CD14-positive monocyte (primary cell): ENCODE measurements at regions not wholly inside any gene's neighbourhood (a gene's known extent, or its start where the extent isn't known, plus 50 kb on each side); places are given as distances from the start of the nearest gene placed in this dataset.
"Not testable (repeated sequence)": the region's sequence is repeated elsewhere in the genome, so short reads cannot be mapped to it uniquely, and the experiment has no call there.

Experiments used
- DNase-seq, 3 donors: peaks; one replicate each; pipeline ENCODE4 v3.0.0-alpha.2; 2011 to 2022
- H2AFZ ChIP-seq: 2 replicates; pipeline ENCODE4 v1.6.0; 2012; ENCODE audit warnings: mild to moderate bottlenecking, low read depth, low read length, inconsistent platforms; ENCODE audit not compliant: insufficient read depth, poor library complexity, severe bottlenecking
- H3K27ac ChIP-seq, 2 donors: 1 replicate in 1 of 2; 2 replicates in 1 of 2; pipeline ENCODE4 v1.5.1; 2012 to 2013; ENCODE audit warnings: low read length in 2 of 2, control low read depth in 1 of 2, inconsistent platforms in 1 of 2, low read depth in 1 of 2, mild to moderate bottlenecking in 1 of 2
- H3K27me3 ChIP-seq, 2 donors: one replicate each; pipeline versions ENCODE4 v1.6.0 to v1.6.1; 2011 to 2013; ENCODE audit warnings: low read length in 2 of 2; ENCODE audit not compliant: control insufficient read depth in 2 of 2, insufficient read depth in 2 of 2
- H3K36me3 ChIP-seq, 2 donors: replicated peaks in 1 of 2; 1 replicate in 1 of 2; 2 replicates in 1 of 2; pipeline versions ENCODE4 v1.5.1 to v1.6.1; 2012 to 2013; ENCODE audit warnings: low read length in 2 of 2, control low read depth in 1 of 2, inconsistent platforms in 1 of 2, mild to moderate bottlenecking in 1 of 2; ENCODE audit not compliant: insufficient read depth in 2 of 2, control insufficient read depth in 1 of 2
- H3K4me1 ChIP-seq, 2 donors: 1 replicate in 1 of 2; 2 replicates in 1 of 2; pipeline versions ENCODE4 v1.5.1 to v1.6.1; 2012 to 2013; ENCODE audit warnings: low read length in 2 of 2, control low read depth in 1 of 2, inconsistent platforms in 1 of 2, mild to moderate bottlenecking in 1 of 2, moderate library complexity in 1 of 2; ENCODE audit not compliant: insufficient read depth in 2 of 2, control insufficient read depth in 1 of 2
- H3K4me2 ChIP-seq: replicated peaks from 2 replicates; pipeline ENCODE3; 2012; ENCODE audit warnings: low read length, moderate library complexity, mild to moderate bottlenecking; ENCODE audit not compliant: poor library complexity, severe bottlenecking; ENCODE audit errors: extremely low read depth
- H3K4me3 ChIP-seq, 3 experiments: fragments of 200-600 bp in 1 of 3; sonication (generic) in 1 of 3; replicated peaks in 1 of 3; 1 replicate in 2 of 3; 2 replicates in 1 of 3; pipeline ENCODE4 v1.5.1; 2011 to 2013; ENCODE audit warnings: low read length in 3 of 3, mild to moderate bottlenecking in 3 of 3, control low read depth in 2 of 3, low read depth in 2 of 3, inconsistent platforms in 1 of 3, moderate library complexity in 1 of 3
- H3K79me2 ChIP-seq: 2 replicates; pipeline ENCODE4 v1.6.0; 2012; ENCODE audit warnings: mild to moderate bottlenecking, control low read depth, inconsistent platforms, low read length, moderate library complexity; ENCODE audit not compliant: insufficient read depth
- H3K9ac ChIP-seq: 2 replicates; pipeline ENCODE4 v1.6.0; 2017; ENCODE audit warnings: low read length, mild to moderate bottlenecking; ENCODE audit not compliant: insufficient read depth, poor library complexity, severe bottlenecking
- H3K9me3 ChIP-seq, 2 donors: replicated peaks in 1 of 2; 1 replicate in 1 of 2; 2 replicates in 1 of 2; pipeline versions ENCODE4 v1.5.1 to v1.6.1; 2012 to 2013; ENCODE audit warnings: low read length in 2 of 2, control low read depth in 1 of 2; ENCODE audit not compliant: control insufficient read depth in 1 of 2, insufficient read depth in 1 of 2
- H4K20me1 ChIP-seq: 2 replicates; pipeline ENCODE4 v1.6.0; 2012; ENCODE audit warnings: mild to moderate bottlenecking, low read length, control low read depth, moderate library complexity; ENCODE audit not compliant: insufficient read depth
- H3K27ac Mint-ChIP-seq, 7 donors: one replicate each; pipeline ENCODE4 v1.8.0; 2020; ENCODE audit warnings: mild to moderate bottlenecking in 7 of 7, mixed read lengths in 7 of 7, moderate library complexity in 6 of 7, inconsistent platforms in 2 of 7
- H3K27me3 Mint-ChIP-seq, 3 donors: one replicate each; pipeline ENCODE4 v1.8.0; 2021 to 2022; ENCODE audit warnings: low read depth in 3 of 3, mild to moderate bottlenecking in 3 of 3, mixed read lengths in 3 of 3, moderate library complexity in 3 of 3, inconsistent platforms in 1 of 3
- H3K36me3 Mint-ChIP-seq, 2 donors: one replicate each; pipeline ENCODE4 v1.8.0; 2020; ENCODE audit warnings: mixed read lengths in 2 of 2, inconsistent platforms in 1 of 2, mild to moderate bottlenecking in 1 of 2
- H3K4me1 Mint-ChIP-seq: one replicate; pipeline ENCODE4 v1.8.0; 2020; ENCODE audit warnings: mild to moderate bottlenecking, mixed read lengths
- H3K4me3 Mint-ChIP-seq, 2 donors: one replicate each; pipeline ENCODE4 v1.8.0; 2020; ENCODE audit warnings: mild to moderate bottlenecking in 2 of 2, mixed read lengths in 2 of 2, moderate library complexity in 1 of 2
- H3K9me3 Mint-ChIP-seq, 7 donors: one replicate each; pipeline ENCODE4 v1.8.0; 2020 to 2022; ENCODE audit warnings: mixed read lengths in 7 of 7, mild to moderate bottlenecking in 6 of 7, moderate library complexity in 6 of 7, inconsistent platforms in 2 of 7
- WGBS: methylation state at CpG from one replicate; pipeline ENCODE4 v1.1.5; 2013; ENCODE audit warnings: missing lambda C conversion rate; ENCODE audit not compliant: insufficient coverage; 5-methylcytosine and 5-hydroxymethylcytosine counted together
- intact Hi-C, 2 donors: fragments of 100-400 bp; cut with micrococcal nuclease; formaldehyde crosslinking; loops; one replicate each; pipeline versions ENCODE4 v1.15.0 to v1.15.1; 2023
- TF ChIP-seq, protein P1 (sequence below): fragments of 200-600 bp; IDR thresholded peaks from one replicate; pipeline ENCODE4 v1.8.0; 2022; ENCODE audit warnings: antibody characterized with exemption, mild to moderate bottlenecking

DNA sequence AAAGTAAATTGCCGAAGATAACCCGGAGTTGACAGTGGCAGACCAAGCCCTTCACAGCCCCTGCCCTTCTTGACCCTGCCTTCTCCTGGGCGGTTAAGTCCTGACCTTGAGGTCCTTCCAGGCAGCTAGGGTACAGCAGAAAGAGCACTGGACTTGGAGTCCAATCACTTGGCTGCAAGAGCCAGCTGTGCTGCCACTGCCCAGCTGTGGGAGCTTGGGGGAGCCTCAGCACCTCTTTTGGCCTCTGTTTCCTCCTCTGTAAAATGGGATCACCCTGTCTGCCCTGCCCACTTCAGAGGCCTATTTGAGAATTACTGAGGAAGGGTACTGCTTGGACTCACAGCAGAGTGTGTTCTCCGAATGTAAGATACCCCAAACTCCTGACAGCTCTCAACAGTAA lies 66.2 kb upstream of the SMAD6 start:
- no peak for DNase-seq
- Histone ChIP-seq H3K9me3 (no peaks in the 10 kb centered on the region), H3K9ac (no peak overlapping the region), H3K4me2 (no peak overlapping the region), H4K20me1 (no peaks in the 10 kb centered on the region), H2AFZ (no peak overlapping the region), H3K27ac (no peak overlapping the region), H3K4me3 (no peak overlapping the region), H3K36me3 (no peaks in the 10 kb centered on the region), H3K4me1 (no peaks in the 10 kb centered on the region), H3K79me2 (no peaks in the 10 kb centered on the region), H3K27me3 (no peaks in the 10 kb centered on the region)
- intact Hi-C loops = no loop called here
- 100% methylated on average over 2 of the region's 4 CpGs for WGBS
- no peaks in the 10 kb centered on the region for H3K36me3 Mint-ChIP-seq
- TF ChIP-seq, protein P1, sequence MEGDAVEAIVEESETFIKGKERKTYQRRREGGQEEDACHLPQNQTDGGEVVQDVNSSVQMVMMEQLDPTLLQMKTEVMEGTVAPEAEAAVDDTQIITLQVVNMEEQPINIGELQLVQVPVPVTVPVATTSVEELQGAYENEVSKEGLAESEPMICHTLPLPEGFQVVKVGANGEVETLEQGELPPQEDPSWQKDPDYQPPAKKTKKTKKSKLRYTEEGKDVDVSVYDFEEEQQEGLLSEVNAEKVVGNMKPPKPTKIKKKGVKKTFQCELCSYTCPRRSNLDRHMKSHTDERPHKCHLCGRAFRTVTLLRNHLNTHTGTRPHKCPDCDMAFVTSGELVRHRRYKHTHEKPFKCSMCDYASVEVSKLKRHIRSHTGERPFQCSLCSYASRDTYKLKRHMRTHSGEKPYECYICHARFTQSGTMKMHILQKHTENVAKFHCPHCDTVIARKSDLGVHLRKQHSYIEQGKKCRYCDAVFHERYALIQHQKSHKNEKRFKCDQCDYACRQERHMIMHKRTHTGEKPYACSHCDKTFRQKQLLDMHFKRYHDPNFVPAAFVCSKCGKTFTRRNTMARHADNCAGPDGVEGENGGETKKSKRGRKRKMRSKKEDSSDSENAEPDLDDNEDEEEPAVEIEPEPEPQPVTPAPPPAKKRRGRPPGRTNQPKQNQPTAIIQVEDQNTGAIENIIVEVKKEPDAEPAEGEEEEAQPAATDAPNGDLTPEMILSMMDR = no peak
- H3K4me1 Mint-ChIP-seq = no peaks in the 10 kb centered on the region
- peaks cover 2 to 9% (median 3%) of the 10 kb centered on the region in 3 donors for H3K27me3 Mint-ChIP-seq
- H3K4me3 Mint-ChIP-seq = no peak overlapping the region
- H3K9me3 Mint-ChIP-seq = no peaks in the 10 kb centered on the region
- H3K27ac Mint-ChIP-seq = no peak overlapping the region

DNA sequence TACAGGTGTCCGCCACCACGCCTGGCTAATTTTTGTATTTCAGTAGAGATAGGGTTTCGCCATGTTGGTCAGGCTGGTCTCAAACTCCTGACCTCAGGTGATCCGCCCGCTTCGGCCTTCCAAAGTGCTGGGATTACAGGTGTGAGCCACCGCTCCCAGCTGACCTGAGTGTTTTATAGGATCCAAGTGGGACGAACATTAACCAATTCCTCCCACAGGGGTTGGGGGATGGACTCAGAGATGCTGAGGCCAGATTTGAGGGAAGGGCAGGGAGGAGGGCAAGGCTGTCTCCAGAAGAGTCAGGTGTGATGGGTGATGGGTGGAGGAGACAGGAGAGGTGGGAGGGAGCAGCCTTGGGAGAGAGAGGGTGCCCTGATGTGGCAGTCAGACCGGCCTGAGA lies 65.0 kb upstream of the SMAD6 start:
- H3K27ac ChIP-seq, H3K4me3 ChIP-seq, H3K9me3 Mint-ChIP-seq, DNase-seq, intact Hi-C loops, H3K27me3 Mint-ChIP-seq, H3K9ac ChIP-seq, H3K79me2 ChIP-seq, H4K20me1 ChIP-seq, H3K4me1 Mint-ChIP-seq, H3K4me1 ChIP-seq, H3K4me2 ChIP-seq, H3K9me3 ChIP-seq, H3K27ac Mint-ChIP-seq, H3K27me3 ChIP-seq, H3K36me3 Mint-ChIP-seq, H3K4me3 Mint-ChIP-seq, H3K36me3 ChIP-seq, H2AFZ ChIP-seq: not testable (repeated sequence)
- 100% methylated on average over 3 of the region's 9 CpGs for WGBS
